HepG2 (cell line): ENCODE measurements at regions not wholly inside any gene's neighbourhood (a gene's known extent, or its start where the extent isn't known, plus 50 kb on each side); places are given as distances from the start of the nearest gene placed in this dataset.

ENCODE experiments used
- ATAC-seq: fragments of 200-7000 bp; cut with Tn5 transposase; 3 replicates; pipeline ENCODE4 v1.9.1; 2020; ENCODE audit warnings: mild to moderate bottlenecking, moderate library complexity
- BruUV-seq: library from RNA; stranded (reverse); fragments of 400-500 nt; replicated peaks from 2 replicates; lab custom pipeline; 2021; lab: Mats Ljungman, UMichigan
- CTCF ChIA-PET: fragments of 300-600 bp; formaldehyde crosslinking; extraction: SDS; loops from one replicate; lab custom pipeline; 2021; ENCODE audit warnings: low total read pairs, inconsistent platforms, low intra/inter-chr PET ratio; lab: Yijun Ruan, JAX
- POLR2A ChIA-PET: fragments of 350-600 bp; sonication (Branson Sonifier 250); formaldehyde crosslinking; loops from one replicate; lab custom pipeline; 2020; ENCODE audit warnings: antibody characterized with exemption, inconsistent platforms; lab: Yijun Ruan, JAX
- DNase-seq: peaks from one replicate; pipeline ENCODE4 v3.0.0-alpha.2; 2015; ENCODE audit warnings: low spot score
- FAIRE-seq: peaks from 3 replicates; lab custom pipeline; 2011; peaks lifted over from hg19 to GRCh38; lab: Jason Lieb, UNC
- H2AFZ ChIP-seq: one replicate; pipeline ENCODE4 v1.6.1; 2011; ENCODE audit warnings: low read length, inconsistent platforms
- H3K27ac ChIP-seq: fragments of 300-600 bp; 3 replicates; pipeline ENCODE4 v1.8.0; 2011; ENCODE audit warnings: mixed run types, mild to moderate bottlenecking, mixed read lengths, low read length, inconsistent platforms; ENCODE audit not compliant: insufficient read depth; ENCODE audit errors: extremely low read length
- H3K27me3 ChIP-seq, 2 experiments: fragments of 200-600 bp in 1 of 2; 2 replicates in 1 of 2; 3 replicates in 1 of 2; pipeline versions ENCODE4 v1.6.0 to v1.8.0; 2011; ENCODE audit warnings: low read length in 2 of 2, mild to moderate bottlenecking in 2 of 2, moderate library complexity in 2 of 2, inconsistent platforms in 1 of 2; ENCODE audit not compliant: insufficient read depth in 2 of 2, control insufficient read depth in 1 of 2
- H3K36me3 ChIP-seq, 2 experiments: fragments of 200-600 bp in 1 of 2; replicated peaks in 1 of 2; 2 replicates in 1 of 2; 3 replicates in 1 of 2; pipeline versions ENCODE4 v1.5.1 to v1.8.0; 2011; ENCODE audit warnings: low read length in 2 of 2, inconsistent platforms in 1 of 2; ENCODE audit not compliant: insufficient read depth in 2 of 2, control insufficient read depth in 1 of 2
- H3K4me1 ChIP-seq: 2 replicates; pipeline ENCODE4 v1.5.1; 2012; ENCODE audit warnings: low read length, inconsistent platforms; ENCODE audit not compliant: insufficient read depth
- H3K4me2 ChIP-seq: 2 replicates; pipeline ENCODE4 v1.6.0; 2011; ENCODE audit warnings: low read depth, low read length, inconsistent platforms
- H3K4me3 ChIP-seq, 3 experiments: fragments of 200-600 bp in 1 of 3; sonication (generic), shearing (Covaris generic) in 1 of 3; replicated peaks in 1 of 3; 2 replicates each; pipeline ENCODE4 v1.5.1; 2011 to 2016; ENCODE audit warnings: low read length in 3 of 3, inconsistent platforms in 2 of 3, low read depth in 2 of 3, mild to moderate bottlenecking in 2 of 3, control low read depth in 1 of 3, mixed read lengths in 1 of 3; ENCODE audit not compliant: insufficient read depth in 1 of 3
- H3K79me2 ChIP-seq: one replicate; pipeline ENCODE4 v1.6.1; 2011; ENCODE audit warnings: low read length, inconsistent platforms; ENCODE audit not compliant: insufficient read depth
- H3K9ac ChIP-seq: 2 replicates; pipeline ENCODE4 v1.6.0; 2011; ENCODE audit warnings: mild to moderate bottlenecking, low read depth, low read length, inconsistent platforms; ENCODE audit not compliant: insufficient read depth
- H3K9me3 ChIP-seq: 2 replicates; pipeline ENCODE4 v1.5.1; 2012; ENCODE audit warnings: mild to moderate bottlenecking, low read length
- H4K20me1 ChIP-seq: 2 replicates; pipeline ENCODE4 v1.6.0; 2011; ENCODE audit warnings: inconsistent platforms, mild to moderate bottlenecking, low read length, moderate library complexity; ENCODE audit not compliant: insufficient read depth
- ARNTL ChIP-seq: sonication (generic); formaldehyde crosslinking; IDR thresholded peaks from 2 replicates; pipeline ENCODE4 v1.4.0; 2020; ENCODE audit warnings: mild to moderate bottlenecking, missing genetic modification reagents
- KLF16 ChIP-seq, 2 experiments: sonication (generic) in 1 of 2; formaldehyde crosslinking in 1 of 2; IDR thresholded peaks; 2 replicates each; pipeline versions ENCODE4 v1.6.1 to v1.8.0; 2016 to 2023; ENCODE audit warnings: missing genetic modification reagents in 2 of 2, missing compliant biosample characterization in 1 of 2
- MEIS2 ChIP-seq: sonication (generic); formaldehyde crosslinking; IDR thresholded peaks from 2 replicates; pipeline ENCODE4 v1.9.0; 2021; ENCODE audit warnings: mild to moderate bottlenecking, missing genetic modification reagents
- MLXIP ChIP-seq: sonication (generic); formaldehyde crosslinking; IDR thresholded peaks from 2 replicates; pipeline ENCODE4 v1.9.0; 2021; ENCODE audit warnings: missing genetic modification reagents, borderline replicate concordance
- PAWR ChIP-seq: sonication (generic); formaldehyde crosslinking; IDR thresholded peaks from 2 replicates; pipeline ENCODE4 v1.4.0; 2020; ENCODE audit warnings: missing genetic modification reagents, mild to moderate bottlenecking, borderline replicate concordance
- SMAD3 ChIP-seq: sonication (generic); formaldehyde crosslinking; IDR thresholded peaks from 2 replicates; pipeline ENCODE4 v1.4.0; 2020; ENCODE audit warnings: missing genetic modification reagents
- SNAPC5 ChIP-seq: sonication (generic); formaldehyde crosslinking; IDR thresholded peaks from 2 replicates; pipeline ENCODE4 v1.8.1; 2023; ENCODE audit warnings: mild to moderate bottlenecking, missing genetic modification reagents, borderline replicate concordance
- ZBTB10 ChIP-seq: sonication (generic); formaldehyde crosslinking; IDR thresholded peaks from 2 replicates; pipeline ENCODE4 v1.4.0; 2020; ENCODE audit warnings: missing genetic modification reagents, borderline replicate concordance
- ZNF552 ChIP-seq: sonication (generic); formaldehyde crosslinking; IDR thresholded peaks from 2 replicates; pipeline ENCODE4 v1.9.0; 2022; ENCODE audit warnings: missing genetic modification reagents, mild to moderate bottlenecking, borderline replicate concordance
- ZSCAN21 ChIP-seq: sonication (generic); formaldehyde crosslinking; IDR thresholded peaks from 2 replicates; pipeline ENCODE4 v1.8.0; 2022; ENCODE audit warnings: mild to moderate bottlenecking, missing genetic modification reagents, moderate library complexity, borderline replicate concordance
- WGBS: methylation state at CpG from one replicate; pipeline ENCODE4 v1.1.6; 2017; ENCODE audit warnings: low lambda C conversion rate; 5-methylcytosine and 5-hydroxymethylcytosine counted together
- in situ Hi-C: cut with HindIII; loops from 2 replicates; pipeline ENCODE4 v1.10.0; 2017; ENCODE audit warnings: low pct_unique_long_range_greater_than_20kb; ENCODE audit not compliant: extremely low pct_ligation_motif_present
- intact Hi-C: fragments of 100-400 bp; cut with micrococcal nuclease; formaldehyde crosslinking; loops from one replicate; pipeline ENCODE4 v1.10.0; 2022; ENCODE audit not compliant: unreplicated experiment

DNA sequence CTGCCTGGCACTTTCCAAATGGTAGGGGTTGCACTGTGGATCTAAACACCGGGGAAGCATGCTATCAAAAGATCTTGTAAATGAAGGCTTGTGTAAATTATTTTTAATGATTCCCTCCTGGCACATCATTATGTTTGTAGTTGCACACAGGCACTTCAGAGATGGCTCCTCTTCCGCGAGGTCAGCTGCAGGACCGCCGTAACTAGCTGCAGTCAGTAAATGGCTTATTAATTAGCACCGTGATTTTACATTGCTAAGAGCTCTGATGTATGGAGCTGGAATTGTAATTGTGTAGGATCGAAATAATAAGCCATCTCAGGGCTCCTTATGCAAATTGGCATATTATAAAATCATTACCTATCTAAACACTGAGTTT is 397.6 kb upstream of the IRX1 start:
- POLR2A ChIA-PET: no interaction called here
- TF ChIP-seq ARNTL (CRISPR knock-in tag): no peak
- no peak for TF ChIP-seq PAWR
- TF ChIP-seq ZNF552 (CRISPR knock-in tag): no peak
- no peak for TF ChIP-seq ZBTB10 (CRISPR knock-in tag)
- no peak for TF ChIP-seq SMAD3
- no peak for TF ChIP-seq MEIS2
- TF ChIP-seq SNAPC5 (CRISPR knock-in tag): no peak
- TF ChIP-seq ZSCAN21 (CRISPR knock-in tag): no peak
- no peak for TF ChIP-seq MLXIP (CRISPR knock-in tag)
- no peak for TF ChIP-seq KLF16 (CRISPR knock-in tag; IDR thresholded peaks at IDR 0.05)
- TF ChIP-seq, all 625 proteins: peak for 0
- Histone ChIP-seq H3K4me1 (no peaks in the 10 kb centered on the region), H3K9ac (no peak overlapping the region), H3K27ac (no peak overlapping the region), H3K79me2 (no peaks in the 10 kb centered on the region), H3K9me3 (no peaks in the 10 kb centered on the region), H4K20me1 (no peaks in the 10 kb centered on the region), H3K27me3 (peaks cover 2 to 21% of the 10 kb centered on the region in 2 experiments; a peak in 2 of 5 replicates), H3K4me2 (no peak overlapping the region), H2AFZ (no peak overlapping the region), H3K36me3 (no peaks in the 10 kb centered on the region), H3K4me3 (no peak overlapping the region)
- no peak for ATAC-seq
- intact Hi-C loops: no loop called here
- BruUV-seq: no TSS peak
- DNase-seq: no peak
- CTCF ChIA-PET: no interaction called here
- 35% methylated on average over 7 of the region's 7 CpGs for WGBS
- in situ Hi-C loops: no loop called here
- FAIRE-seq: no peak
